Stimulated activated CD4-positive, alpha-beta T cell treated with anti-CD3 and anti-CD28 coated beads, Interleukin-12 subunit alpha, Interleukin-12 subunit beta, amount 100 ng/mL, for 4 hours (primary cell): ENCODE measurements at regions not wholly inside any gene's neighbourhood (a gene's known extent, or its start where the extent isn't known, plus 50 kb on each side); places are given as distances from the start of the nearest gene placed in this dataset.
"Not testable (repeated sequence)": the region's sequence is repeated elsewhere in the genome, so short reads cannot be mapped to it uniquely, and the experiment has no call there.

Experiments
- DNase-seq: peaks from one replicate; pipeline ENCODE4 v3.0.0-alpha.2; 2020

DNA sequence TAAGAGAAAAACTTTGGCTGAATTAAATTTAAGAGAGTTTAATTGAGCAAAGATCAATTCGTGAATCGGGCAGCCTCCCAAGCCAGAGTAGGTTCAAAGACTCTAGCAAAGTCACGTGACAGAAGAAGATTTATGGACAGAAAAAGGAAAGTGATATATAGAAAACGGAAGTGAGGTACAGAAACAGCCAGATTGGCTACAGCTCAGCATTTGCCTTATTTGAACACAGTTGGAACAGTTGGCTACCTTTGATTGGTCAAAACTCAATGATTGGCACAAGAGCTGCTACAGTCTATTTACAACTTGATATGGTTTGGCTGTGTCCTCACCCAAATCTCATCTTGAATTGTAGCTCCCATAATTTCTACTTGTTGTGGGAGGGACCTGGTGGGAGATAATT is 102.6 kb downstream of the PLG start:
- DNase-seq: no peak

DNA sequence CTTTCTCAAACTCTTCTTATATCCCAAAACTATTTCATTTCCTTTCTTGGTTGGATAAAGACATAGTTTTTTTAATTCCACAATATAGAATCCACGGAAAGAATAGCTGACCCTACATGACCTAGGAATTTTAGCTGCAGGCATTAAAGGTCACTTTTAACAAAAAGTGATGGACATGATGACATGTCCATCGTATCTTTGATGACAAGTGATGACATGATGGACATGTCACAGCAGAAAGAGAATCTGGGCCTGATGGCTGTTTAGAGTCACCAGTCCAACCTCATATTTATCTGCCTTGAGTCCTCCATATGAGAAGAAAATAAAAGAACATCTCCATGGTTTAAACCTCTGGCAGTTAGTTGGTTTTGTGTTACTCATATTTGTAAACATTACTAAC is 106.2 kb downstream of the PLG start:
- no peak for DNase-seq

DNA sequence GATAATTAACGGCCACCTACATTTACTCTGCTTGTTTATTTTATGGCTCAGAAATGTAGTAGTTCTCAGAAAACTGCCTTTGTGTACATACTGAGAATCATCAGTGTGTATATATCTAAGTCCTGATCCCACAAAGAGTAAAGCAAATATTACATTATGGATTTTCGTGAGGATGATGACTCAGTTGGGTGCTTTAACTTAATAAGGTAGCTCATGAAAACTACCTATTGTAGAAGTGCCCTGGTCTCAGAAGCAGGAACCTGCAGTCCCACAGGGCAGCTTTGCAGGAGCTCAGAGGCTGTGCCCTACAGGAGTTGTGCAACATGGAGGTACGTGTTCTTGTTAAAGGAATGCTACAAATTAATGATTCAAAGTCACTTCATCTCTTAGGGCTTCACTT is 108.2 kb downstream of the PLG start:
- no peak for DNase-seq

- no peak for DNase-seq
These were observed 110.1 kb downstream of the PLG start for GRCh38 chr6:160812097-160812496.

GRCh38 chr6:160818934-160819333 is 116.9 kb downstream of the PLG start:
- DNase-seq: no peak

DNA sequence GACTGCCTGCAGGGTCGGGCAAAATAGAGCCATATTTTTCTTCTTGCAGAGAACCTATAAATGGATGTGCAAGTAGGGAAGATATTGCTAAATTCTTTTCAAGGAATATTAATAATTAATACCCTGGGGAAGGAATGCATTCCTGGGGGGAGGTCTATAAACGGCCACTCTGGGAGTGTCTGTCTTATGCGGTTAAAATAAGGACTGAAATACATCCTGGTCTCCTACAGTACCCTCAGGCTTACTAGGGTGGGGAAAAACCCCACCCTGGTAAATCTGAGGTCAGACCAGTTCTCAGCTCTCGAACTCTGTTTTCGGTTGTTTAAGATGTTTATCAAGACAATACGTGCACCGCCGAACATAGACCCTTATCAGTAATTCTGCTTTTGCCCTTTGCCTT is 118.6 kb downstream of the PLG start:
- DNase-seq: not testable (repeated sequence)

- DNase-seq: no peak
These were observed 129.7 kb downstream of the PLG start for GRCh38 chr6:160831739-160832138.

DNA sequence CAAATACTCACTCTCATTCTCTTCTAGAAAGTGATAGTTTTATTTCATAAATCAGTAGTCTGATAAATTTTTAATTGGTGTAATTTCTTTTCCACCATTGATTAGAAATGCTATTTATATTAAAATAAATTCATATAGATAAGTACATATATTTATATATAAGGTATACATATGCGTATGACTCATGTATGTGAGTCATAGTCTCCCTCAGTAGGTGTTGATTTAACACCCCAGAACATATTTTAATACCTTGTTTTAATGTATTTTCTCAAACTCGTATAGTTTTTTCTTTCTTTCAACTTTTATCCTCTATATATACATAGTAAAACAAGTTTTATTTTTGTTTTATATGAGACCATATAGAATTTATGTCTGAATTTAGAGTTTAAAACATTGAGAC is 130.4 kb downstream of the PLG start:
- no peak for DNase-seq

- DNase-seq: no peak
These were observed 135.1 kb downstream of the PLG start for GRCh38 chr6:160837146-160837545.

- no peak for DNase-seq
These were observed 140.5 kb upstream of the MAP3K4 start for GRCh38 chr6:160851031-160851430.

GRCh38 chr6:160853946-160854345 is 137.6 kb upstream of the MAP3K4 start:
- no peak for DNase-seq

DNA sequence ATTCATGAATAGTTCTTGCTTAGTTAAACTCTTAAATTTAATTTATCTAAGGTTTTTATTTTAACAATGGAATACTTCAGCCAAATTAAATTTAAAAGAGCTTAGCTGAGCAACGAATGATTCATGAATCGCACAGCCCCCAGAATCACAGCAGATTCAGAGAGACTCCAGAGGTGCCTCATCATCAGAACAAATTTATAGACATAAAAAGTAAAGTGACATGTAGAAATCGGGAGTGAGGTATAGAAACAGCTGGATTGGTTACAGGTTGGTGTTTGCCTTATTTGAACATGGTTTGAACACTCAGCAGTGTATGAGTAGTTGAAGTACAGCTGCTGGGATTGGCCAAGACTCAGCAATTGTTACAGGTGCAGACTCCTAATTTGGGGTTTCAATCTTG is 132.7 kb upstream of the MAP3K4 start:
- no peak for DNase-seq

- DNase-seq: no peak
These were observed 131.7 kb upstream of the MAP3K4 start for GRCh38 chr6:160859822-160860221.

GRCh38 chr6:160861824-160862223 is 129.7 kb upstream of the MAP3K4 start:
- no peak for DNase-seq

GRCh38 chr6:160863782-160864181 is 127.8 kb upstream of the MAP3K4 start:
- no peak for DNase-seq

- DNase-seq: no peak
These were observed 120.2 kb upstream of the MAP3K4 start for GRCh38 chr6:160871320-160871719.

DNA sequence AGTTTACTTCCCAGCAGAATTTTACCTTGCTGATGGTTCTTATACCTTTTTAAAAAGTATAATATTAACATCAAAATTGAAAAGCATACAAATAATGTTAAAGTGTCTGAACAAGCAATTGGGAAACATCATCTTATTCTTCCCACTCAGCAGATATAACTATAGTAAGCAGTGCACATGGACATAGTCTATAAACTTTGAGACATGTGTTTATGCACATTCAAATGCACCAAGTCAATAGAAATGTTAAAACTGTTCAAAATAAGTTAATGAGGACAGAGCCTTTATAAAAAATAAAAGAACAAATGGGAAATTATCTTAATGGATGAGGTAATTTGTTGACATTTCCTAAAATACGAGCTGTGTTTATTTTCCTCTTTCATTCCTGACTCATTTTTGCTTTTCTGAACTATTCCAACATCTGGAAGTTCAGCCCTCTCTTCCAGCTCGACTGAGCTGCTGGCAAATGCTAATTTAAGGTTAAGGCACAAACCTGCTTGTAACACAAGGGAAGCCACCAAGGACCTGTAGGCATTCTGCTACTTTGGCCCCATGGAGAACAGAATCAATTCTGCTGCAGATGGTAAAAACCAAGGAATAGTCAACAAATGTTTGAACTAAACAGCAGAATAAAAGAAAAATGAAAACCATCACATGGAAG is 110.3 kb upstream of the MAP3K4 start:
- no peak for DNase-seq

DNA sequence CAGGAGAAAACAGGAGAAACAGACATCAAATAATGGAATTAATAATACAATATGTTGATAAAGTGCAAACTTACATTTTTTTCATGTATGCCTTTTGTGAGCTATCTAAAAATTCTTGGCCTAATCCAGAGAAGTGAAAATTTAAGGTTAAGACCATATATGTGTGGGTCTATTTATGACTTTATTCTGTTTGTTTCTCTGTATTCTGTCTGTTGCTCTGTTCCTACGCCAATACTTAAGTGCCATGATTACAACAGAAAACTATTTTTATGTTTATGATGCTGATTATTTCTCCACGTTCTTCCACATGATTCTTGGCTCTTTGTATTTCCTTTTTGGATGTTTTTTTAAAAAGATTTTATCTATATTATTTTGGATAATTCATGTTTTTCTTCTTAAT is 109.6 kb upstream of the MAP3K4 start:
- DNase-seq: no peak

GRCh38 chr6:160882791-160883279 is 108.7 kb upstream of the MAP3K4 start:
- DNase-seq: no peak

DNA sequence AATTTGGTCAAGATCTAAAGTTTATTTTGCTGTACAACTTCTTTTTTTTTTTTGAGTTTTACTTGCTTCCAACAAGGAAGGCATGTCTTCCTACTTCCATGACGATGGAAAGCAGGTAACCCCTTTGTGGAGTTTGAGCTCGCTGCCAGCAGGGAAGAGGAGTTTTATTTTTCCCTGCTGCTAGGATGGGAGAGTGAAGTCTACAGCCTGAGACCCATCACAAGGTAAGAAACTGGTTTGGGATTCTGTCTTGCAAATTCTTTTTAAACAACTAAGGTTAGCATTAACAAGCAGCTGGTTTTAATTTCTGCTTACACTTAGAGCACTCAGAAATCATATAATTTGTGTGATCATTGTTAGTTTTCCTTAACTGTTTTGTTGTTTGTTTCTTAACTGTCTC is 108.0 kb upstream of the MAP3K4 start:
- no peak for DNase-seq

- no peak for DNase-seq
These were observed 107.6 kb upstream of the MAP3K4 start for GRCh38 chr6:160883999-160884398.

- DNase-seq: not testable (repeated sequence)
These were observed 102.4 kb upstream of the MAP3K4 start for GRCh38 chr6:160889148-160889547.

GRCh38 chr6:160891690-160892089 is 99.9 kb upstream of the MAP3K4 start:
- DNase-seq: no peak

GRCh38 chr6:160895562-160895961 is 96.0 kb upstream of the MAP3K4 start:
- DNase-seq: no peak

DNA sequence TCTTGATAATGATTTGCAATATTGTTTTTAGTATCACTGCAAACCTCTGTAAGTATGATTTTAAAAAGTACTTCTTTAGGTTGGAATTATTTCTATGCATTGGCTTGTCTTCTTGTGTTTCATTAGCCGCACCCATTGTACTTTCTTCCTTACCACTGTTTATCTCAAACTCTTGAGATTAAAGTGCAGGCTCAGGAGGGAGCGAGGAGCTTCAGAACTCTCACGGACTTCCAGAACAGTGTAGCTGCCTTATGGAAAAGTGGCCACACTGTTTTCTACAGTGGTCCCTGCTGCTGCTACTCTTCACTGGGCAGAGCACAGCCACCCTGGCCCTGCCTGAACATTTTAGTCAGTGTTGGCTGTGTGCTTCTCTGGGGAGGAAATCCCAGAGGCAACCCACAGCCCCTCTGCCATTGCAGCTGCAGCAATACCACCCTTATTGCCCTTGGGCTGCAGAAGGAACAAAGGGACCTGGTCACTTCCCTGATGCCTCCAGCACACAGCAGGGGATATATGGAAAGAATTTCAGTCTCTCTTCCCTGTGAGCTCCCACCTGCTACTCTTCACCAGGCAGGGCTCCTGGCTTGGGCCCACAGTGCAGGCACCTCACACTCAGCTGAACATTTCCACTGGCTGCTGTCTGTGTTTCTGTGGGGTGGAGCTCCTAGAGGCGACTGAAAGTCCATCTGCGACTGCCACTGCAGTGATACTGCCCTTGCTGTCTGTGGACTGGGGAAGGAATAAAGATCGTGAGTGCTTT is 91.7 kb upstream of the MAP3K4 start:
- DNase-seq: no peak
